DMS53 treated with DMSO at 0.1 percent for 48 hours (cell line): ENCODE measurements at regions not wholly inside any gene's neighbourhood (a gene's known extent, or its start where the extent isn't known, plus 50 kb on each side); places are given as distances from the start of the nearest gene placed in this dataset.

Source experiments
- DNase-seq: peaks from one replicate; lab custom pipeline; 2025; ENCODE audit not compliant: unreplicated experiment; lab: John Stamatoyannopoulos, UW

- DNase-seq = no peak
These were observed 53.7 kb upstream of the WSB1 start for GRCh38 chr17:27240086-27240801.

GRCh38 chr17:27240802-27241155 is 53.1 kb upstream of the WSB1 start:
- no peak for DNase-seq

GRCh38 chr17:27241346-27241946 is 52.5 kb upstream of the WSB1 start:
- no peak for DNase-seq

- no peak for DNase-seq
These were observed 51.0 kb upstream of the WSB1 start for GRCh38 chr17:27242951-27243350.

GRCh38 chr17:27244011-27244410 is 49.9 kb upstream of the WSB1 start:
- no peak for DNase-seq
